Non-pigmented ciliary epithelial cell (primary cell): ENCODE measurements at regions not wholly inside any gene's neighbourhood (a gene's known extent, or its start where the extent isn't known, plus 50 kb on each side); places are given as distances from the start of the nearest gene placed in this dataset.

Experiments used
- DNase-seq: peaks from one replicate; pipeline ENCODE4 v3.0.0-alpha.2; 2010; ENCODE audit warnings: low read depth

- no peak for DNase-seq
These were observed 2614.2 kb downstream of the PCDH7 start for GRCh38 chr4:33334416-33334815.

DNA sequence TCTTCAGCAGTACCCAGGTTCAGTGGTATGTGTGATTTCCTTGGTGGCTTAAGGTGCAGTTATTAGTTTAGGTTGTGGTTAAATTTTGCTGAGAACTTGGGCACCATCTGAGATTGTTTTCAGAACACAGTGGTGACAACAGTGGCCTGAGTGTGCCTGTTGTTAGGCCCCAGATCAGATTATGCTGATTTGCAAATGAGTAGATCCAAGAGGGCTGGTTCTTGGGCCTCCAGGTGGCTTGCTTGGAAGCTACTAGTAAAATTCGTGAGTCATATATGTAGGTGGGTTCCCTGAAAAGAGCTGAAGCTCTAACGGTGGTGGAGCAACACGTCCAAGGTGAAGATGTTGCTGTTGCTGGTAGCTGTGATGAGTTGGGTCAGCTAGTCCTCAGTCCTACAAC is 2619.6 kb downstream of the PCDH7 start:
- DNase-seq: no peak

- no peak for DNase-seq
These were observed 2620.0 kb downstream of the PCDH7 start for GRCh38 chr4:33340168-33340567.

DNA sequence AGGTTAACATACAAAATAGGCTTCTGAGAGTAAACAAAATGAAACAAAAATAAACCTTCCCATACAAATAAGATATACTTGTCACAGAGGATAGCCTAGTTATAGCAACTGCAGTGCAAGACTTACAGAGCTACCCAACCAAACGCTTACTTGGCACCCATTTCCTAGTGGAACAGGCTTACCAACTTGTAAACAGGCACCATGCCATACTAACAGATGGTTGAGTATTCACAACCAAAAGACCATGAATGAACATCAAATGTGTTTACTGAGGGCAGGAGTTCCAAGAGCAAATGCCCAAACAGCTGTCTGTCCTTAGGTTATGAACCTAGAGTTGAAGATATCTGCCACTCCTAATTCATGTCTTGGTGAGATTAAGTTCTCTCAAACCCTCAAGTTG is 2629.2 kb downstream of the PCDH7 start:
- DNase-seq: no peak

- no peak for DNase-seq
These were observed 2637.0 kb downstream of the PCDH7 start for GRCh38 chr4:33357121-33357520.

DNA sequence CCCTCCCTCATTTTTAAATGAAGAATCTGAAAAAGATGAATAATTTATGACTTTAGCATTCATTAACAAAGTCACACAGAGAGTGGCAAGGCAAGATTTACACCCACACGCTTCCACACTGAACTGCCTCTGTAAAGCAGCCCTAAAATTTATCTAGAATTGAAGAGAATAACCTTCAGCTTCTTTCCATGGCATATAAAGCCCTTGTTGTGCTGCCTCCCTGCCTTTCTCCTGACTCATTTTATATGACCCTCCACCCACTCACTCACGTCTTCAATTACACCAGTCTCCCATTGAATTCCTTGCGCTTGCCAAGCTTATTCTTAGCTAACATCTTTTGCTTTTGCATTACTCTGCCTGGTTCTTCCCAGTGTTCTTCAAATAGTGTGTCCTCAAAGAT is 2649.3 kb downstream of the PCDH7 start:
- DNase-seq: peak; percentile 63

DNA sequence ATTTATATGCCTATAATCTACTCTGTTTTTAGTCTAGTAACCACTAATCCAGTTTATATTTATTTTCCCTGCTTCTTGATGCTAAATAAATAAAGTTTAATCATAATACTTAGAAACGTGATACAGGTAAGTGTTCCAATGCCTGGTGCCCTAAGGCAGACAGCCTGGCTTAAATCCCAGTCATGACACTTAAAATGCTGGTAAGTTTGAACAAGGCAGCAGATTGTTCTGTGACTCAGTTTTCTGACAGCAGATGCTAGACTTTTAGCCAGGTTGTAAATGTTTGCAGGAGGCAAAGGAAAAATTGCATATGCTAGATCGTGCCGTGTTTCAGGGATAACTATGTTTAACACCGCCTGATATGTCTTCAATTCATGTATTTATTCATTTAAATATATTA is 2661.6 kb downstream of the PCDH7 start:
- DNase-seq: no peak

DNA sequence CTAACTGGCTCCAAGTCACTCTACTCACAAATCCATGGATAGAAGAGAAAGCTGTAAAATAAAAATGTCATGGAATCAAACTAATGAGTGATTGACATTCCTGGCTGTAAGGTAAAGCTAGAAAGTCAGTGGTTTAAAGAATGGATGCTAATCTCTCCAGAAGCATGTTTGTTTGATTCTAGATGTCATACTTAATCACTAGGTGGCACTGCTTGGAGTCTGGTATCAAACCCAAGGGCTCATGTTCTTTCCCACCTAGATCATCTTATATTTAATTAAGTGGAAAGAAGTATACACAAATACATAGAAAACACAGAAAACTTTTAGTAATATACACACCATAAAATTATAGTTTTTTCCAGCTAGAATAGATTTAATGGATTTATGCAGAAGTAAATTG is 2666.6 kb downstream of the PCDH7 start:
- no peak for DNase-seq

- no peak for DNase-seq
These were observed 2670.8 kb downstream of the PCDH7 start for GRCh38 chr4:33390976-33391375.

DNA sequence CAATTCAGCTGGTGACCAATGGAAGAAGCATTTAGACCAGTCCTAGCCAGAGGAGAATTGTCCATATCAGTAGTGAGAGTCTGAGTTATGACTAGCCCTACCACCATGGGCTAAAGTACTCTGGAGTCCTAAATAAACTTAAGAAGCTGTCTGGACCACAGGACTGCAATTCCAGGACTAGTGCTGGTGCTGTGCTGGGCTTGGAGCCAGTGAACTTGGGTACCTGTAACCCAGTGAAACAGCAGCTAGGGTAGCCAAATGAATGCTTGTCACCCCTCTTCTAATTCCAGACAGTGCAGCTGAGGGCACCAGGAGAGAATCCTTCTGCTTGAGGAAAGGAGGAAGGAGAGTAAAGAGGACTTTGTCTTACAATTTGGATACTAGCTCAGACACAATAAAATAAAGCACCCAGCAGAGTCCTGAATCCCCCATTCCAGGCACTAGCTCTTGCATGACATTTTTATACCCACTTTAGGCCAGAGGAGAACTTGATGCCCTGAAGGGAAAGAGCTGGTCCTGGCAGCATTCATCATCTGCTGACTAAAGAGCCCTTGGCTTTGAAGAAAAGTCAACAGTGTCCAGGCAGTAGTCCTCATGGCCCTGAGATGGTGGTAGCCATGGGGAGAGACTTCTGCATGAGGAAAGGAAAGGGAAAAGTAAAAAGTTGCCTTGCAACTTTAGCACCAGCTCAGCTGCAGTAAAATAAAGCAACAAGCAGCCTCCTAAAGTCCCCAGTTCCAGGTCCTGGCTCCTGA is 2675.7 kb downstream of the PCDH7 start:
- peak; percentile 4 for DNase-seq

- no peak for DNase-seq
These were observed 2680.3 kb downstream of the PCDH7 start for GRCh38 chr4:33400504-33400903.

GRCh38 chr4:33407496-33407895 is 2687.3 kb downstream of the PCDH7 start:
- no peak for DNase-seq

DNA sequence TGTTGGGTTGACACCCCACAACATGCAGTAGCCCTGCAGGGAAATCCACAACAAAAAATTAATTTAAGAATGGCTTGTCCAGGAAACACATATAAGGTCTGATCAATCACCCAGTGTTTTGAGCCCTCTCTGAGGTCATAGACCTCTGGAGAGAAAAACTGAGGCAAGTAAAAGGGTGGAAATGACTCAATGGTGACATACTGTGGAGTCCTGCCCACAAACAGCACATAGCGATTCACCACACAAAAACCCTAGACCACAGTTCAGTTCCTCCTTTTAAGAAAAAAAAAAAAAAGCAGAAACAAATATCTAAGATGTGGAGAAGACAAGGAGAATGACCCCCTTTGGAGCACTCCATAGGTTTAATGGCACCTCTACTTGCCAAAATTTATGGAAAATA is 2691.0 kb downstream of the PCDH7 start:
- DNase-seq: peak; percentile 5

- no peak for DNase-seq
These were observed 2701.7 kb downstream of the PCDH7 start for GRCh38 chr4:33421887-33422286.

GRCh38 chr4:33422656-33423055 is 2702.5 kb downstream of the PCDH7 start:
- DNase-seq: no peak

DNA sequence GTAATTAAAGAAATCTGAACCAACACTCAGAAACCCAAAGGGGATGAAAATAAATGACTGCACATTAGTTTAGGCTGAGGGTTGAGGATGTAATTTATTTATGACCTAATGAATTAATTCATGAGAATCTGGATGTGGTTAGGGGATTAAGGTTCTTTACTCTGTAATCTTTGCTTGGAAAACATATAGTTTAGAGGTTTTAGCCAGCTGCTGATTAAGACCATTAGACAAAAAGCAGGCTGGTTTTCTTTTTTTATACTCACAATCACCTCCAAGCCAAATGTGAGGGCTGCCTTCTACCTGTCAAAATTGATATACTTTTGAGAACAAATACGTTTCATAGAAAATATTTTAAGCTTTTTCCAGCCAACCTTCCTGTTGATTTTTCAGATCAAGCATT is 2705.8 kb downstream of the PCDH7 start:
- no peak for DNase-seq

DNA sequence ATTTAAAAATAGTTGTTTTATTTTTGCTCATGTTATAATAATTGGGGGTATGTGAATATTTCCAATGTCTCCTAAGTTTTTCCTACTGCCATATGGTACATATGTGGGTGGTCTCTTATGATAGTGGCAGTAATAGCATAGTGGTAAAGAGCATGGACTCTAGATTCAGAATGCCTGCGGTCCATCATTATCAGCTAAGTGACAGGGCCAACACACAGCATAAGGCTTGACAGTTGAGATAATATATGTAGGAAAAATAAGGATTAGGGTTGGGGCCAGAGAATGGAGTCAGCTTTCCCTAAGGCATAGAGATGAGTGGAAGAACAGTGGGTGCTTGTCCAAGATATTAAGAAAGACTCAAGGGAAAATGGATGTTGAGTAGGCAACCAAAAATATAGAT is 2707.5 kb downstream of the PCDH7 start:
- DNase-seq: no peak

- no peak for DNase-seq
These were observed 2709.8 kb downstream of the PCDH7 start for GRCh38 chr4:33429971-33430370.

DNA sequence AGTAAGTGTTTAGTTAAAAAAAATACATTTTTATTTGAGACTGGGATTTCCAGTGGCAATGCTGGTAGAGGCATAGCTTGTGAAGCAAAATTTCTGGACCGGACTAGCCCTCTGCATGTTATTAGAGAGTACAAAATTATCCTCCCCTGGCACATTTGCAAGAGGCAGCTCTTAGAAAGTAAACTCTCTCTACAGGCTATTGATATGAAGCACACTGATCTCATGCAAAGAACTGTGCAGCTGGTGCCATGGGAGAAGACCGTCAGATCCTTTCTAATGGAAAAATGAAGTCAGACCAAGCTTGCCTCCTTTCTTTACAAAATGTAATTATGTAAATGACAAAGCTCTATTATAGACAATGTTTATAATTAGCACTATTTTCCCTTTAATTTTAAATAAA is 2717.2 kb downstream of the PCDH7 start:
- DNase-seq: no peak

- no peak for DNase-seq
These were observed 2726.8 kb downstream of the PCDH7 start for GRCh38 chr4:33446953-33447352.

GRCh38 chr4:33448948-33449347 is 2728.8 kb downstream of the PCDH7 start:
- DNase-seq: no peak

GRCh38 chr4:33453436-33453835 is 2733.3 kb downstream of the PCDH7 start:
- DNase-seq: no peak

DNA sequence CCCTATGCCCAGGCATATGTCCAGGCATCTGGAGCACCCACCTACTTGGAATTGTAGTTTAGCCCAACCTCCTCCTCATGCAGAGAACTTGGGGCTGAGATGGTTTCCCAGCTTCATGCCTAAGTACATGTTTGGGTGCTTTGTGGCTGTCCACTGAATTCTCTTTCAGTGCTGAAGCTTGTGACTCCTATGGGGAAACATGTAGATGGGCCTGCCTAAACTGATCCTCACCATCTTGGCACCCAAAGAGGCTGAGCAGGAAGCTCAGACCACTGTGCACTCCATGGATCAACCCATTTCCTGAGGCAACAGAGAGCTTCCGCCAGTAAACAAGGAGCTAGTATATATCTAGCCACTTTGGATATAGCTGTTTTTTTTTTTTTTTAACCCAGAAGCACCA is 2733.7 kb downstream of the PCDH7 start:
- no peak for DNase-seq

GRCh38 chr4:33465565-33465964 is 2745.4 kb downstream of the PCDH7 start:
- no peak for DNase-seq

DNA sequence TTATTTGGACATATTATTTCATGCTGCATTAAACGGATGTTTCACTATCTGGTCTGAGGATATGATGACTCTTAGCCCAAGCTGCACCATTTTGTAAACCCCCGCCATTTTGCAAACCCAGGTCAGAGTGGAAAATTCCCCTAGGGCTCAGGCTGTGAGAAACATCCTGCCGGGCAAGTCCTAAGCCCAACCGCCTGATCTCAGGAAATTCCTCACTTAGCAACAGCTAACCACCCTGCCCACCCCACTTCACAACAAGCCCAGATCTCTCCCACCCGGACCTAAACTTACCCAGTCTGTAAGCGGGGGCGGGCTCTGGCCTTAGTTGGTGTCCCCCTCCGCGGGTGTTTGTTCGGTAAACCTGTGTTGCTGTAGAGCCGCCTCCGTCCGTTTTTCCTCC is 2747.1 kb downstream of the PCDH7 start:
- DNase-seq: no peak
